Caco-2 (cell line): ENCODE measurements at regions not wholly inside any gene's neighbourhood (a gene's known extent, or its start where the extent isn't known, plus 50 kb on each side); places are given as distances from the start of the nearest gene placed in this dataset.

Experiments used
- BruUV-seq: library from RNA; stranded (reverse); fragments of 400-500 nt; replicated peaks from 2 replicates; lab custom pipeline; 2021; lab: Mats Ljungman, UMichigan
- CTCF ChIA-PET: fragments of 300-600 bp; sonication (Branson Sonifier 250); formaldehyde crosslinking; loops from one replicate; lab custom pipeline; 2022; ENCODE audit warnings: antibody characterized with exemption; lab: Charles Lee
- POLR2A ChIA-PET: fragments of 300-600 bp; sonication (Branson Sonifier 250); formaldehyde crosslinking; loops from one replicate; lab custom pipeline; 2022; ENCODE audit warnings: antibody characterized with exemption; lab: Charles Lee
- DNase-seq, 2 experiments: peaks; one replicate each; pipeline versions ENCODE4 v3.0.0 to v3.0.0-alpha.2; 2020 to 2022
- H3K27me3 ChIP-seq: replicated peaks from 2 replicates; pipeline ENCODE4 v1.6.0; 2011; ENCODE audit warnings: low read length; ENCODE audit not compliant: control insufficient read depth, insufficient read depth
- H3K36me3 ChIP-seq: 2 replicates; pipeline ENCODE4 v1.5.1; 2011; ENCODE audit warnings: low read length; ENCODE audit not compliant: control insufficient read depth, insufficient read depth
- H3K4me1 ChIP-seq: fragments of 250-450 bp; sonication (Bioruptor Pico); 2 replicates; pipeline ENCODE4 v1.5.1; 2020; ENCODE audit warnings: mild to moderate bottlenecking
- H3K4me3 ChIP-seq: 2 replicates; pipeline ENCODE4 v1.5.1; 2011; ENCODE audit warnings: low read depth, mild to moderate bottlenecking, control low read depth, low read length
- H3K9me3 ChIP-seq: fragments of 250-450 bp; sonication (Bioruptor Pico); 2 replicates; pipeline ENCODE4 v1.5.1; 2020; ENCODE audit warnings: mild to moderate bottlenecking, moderate library complexity
- H3K27ac Mint-ChIP-seq: one replicate; pipeline ENCODE4 v1.8.0; 2022; ENCODE audit warnings: mixed read lengths; ENCODE audit not compliant: unreplicated experiment
- H3K27me3 Mint-ChIP-seq: one replicate; pipeline ENCODE4 v1.8.0; 2022; ENCODE audit warnings: mixed read lengths; ENCODE audit not compliant: insufficient read depth, unreplicated experiment
- H3K36me3 Mint-ChIP-seq: one replicate; pipeline ENCODE4 v1.8.0; 2022; ENCODE audit warnings: mild to moderate bottlenecking, mixed read lengths; ENCODE audit not compliant: insufficient read depth, unreplicated experiment
- H3K4me1 Mint-ChIP-seq: one replicate; pipeline ENCODE4 v1.8.0; 2022; ENCODE audit warnings: low read depth, mixed read lengths; ENCODE audit not compliant: unreplicated experiment
- H3K4me3 Mint-ChIP-seq: one replicate; pipeline ENCODE4 v1.8.0; 2022; ENCODE audit warnings: mild to moderate bottlenecking, moderate library complexity, mixed read lengths; ENCODE audit not compliant: unreplicated experiment
- H3K9me3 Mint-ChIP-seq: one replicate; pipeline ENCODE4 v1.8.0; 2022; ENCODE audit warnings: mixed read lengths; ENCODE audit not compliant: unreplicated experiment
- CTCF ChIP-seq, 2 experiments: fragments of 200-600 bp in 1 of 2; IDR thresholded peaks; 1 replicate in 1 of 2; 2 replicates in 1 of 2; pipeline versions ENCODE4 v1.5.1 to v1.8.0; 2011 to 2022; ENCODE audit warnings: antibody characterized with exemption in 1 of 2, control low read depth in 1 of 2, inconsistent platforms in 1 of 2, low read depth in 1 of 2, low read length in 1 of 2, mild to moderate bottlenecking in 1 of 2, moderate library complexity in 1 of 2; ENCODE audit not compliant: insufficient read depth in 1 of 2, severe bottlenecking in 1 of 2, unreplicated experiment in 1 of 2
- intact Hi-C: fragments of 100-400 bp; cut with micrococcal nuclease; formaldehyde crosslinking; loops from one replicate; pipeline ENCODE4 v1.10.0; 2022; ENCODE audit not compliant: unreplicated experiment

GRCh38 chr9:129435988-129436717 lies 184.7 kb downstream of the C9orf50 start:
- Mint-ChIP-seq H3K4me1 (peaks cover 11% of the 10 kb centered on the region), H3K9me3 (no peaks in the 10 kb centered on the region), H3K36me3 (peaks cover 5% of the 10 kb centered on the region), H3K4me3 (peak overlapping the region; percentile 72), H3K27me3 (no peaks in the 10 kb centered on the region), H3K27ac (peak overlapping the region; percentile 7)
- POLR2A ChIA-PET = no interaction called here
- TF ChIP-seq CTCF (IDR thresholded peaks at IDR 0.05; ENCODE audit: insufficient read depth in 1 of 2, low read depth in 1 of 2, low read length in 1 of 2, severe bottlenecking in 1 of 2, unreplicated experiment in 1 of 2) = peak in 1 of 2 experiments; percentile 2
- CTCF ChIA-PET = interaction anchor here (0.6 to 1.1 kb wide), 2 partner anchors 24 to 28 kb away, joined by 5 read pairs; no protein-coding TSS in a partner anchor
- H3K9me3 ChIP-seq = no peaks in the 10 kb centered on the region
- DNase-seq = no peak
- no TSS peak for BruUV-seq
- H3K27me3 ChIP-seq = no peaks in the 10 kb centered on the region
- peaks cover 7% of the 10 kb centered on the region; the same call in 1 of the 2 replicates for H3K4me1 ChIP-seq
- H3K36me3 ChIP-seq = no peaks in the 10 kb centered on the region
- no peak overlapping the region for H3K4me3 ChIP-seq
- intact Hi-C loops = loop anchor here (2.0 kb wide), 1 partner anchor 21 kb away; no protein-coding TSS in a partner anchor

GRCh38 chr9:129435291-129435690 lies 185.6 kb downstream of the C9orf50 start:
- no peak for DNase-seq
- Histone ChIP-seq H3K4me1 (peaks cover 7% of the 10 kb centered on the region; the same call in 1 of the 2 replicates), H3K9me3 (no peaks in the 10 kb centered on the region), H3K36me3 (no peaks in the 10 kb centered on the region), H3K27me3 (no peaks in the 10 kb centered on the region), H3K4me3 (no peak overlapping the region)
- H3K4me1 Mint-ChIP-seq = peaks cover 11% of the 10 kb centered on the region
- no peaks in the 10 kb centered on the region for H3K9me3 Mint-ChIP-seq
- H3K27ac Mint-ChIP-seq = no peak overlapping the region
- no TSS peak for BruUV-seq
- no peak for TF ChIP-seq CTCF (IDR thresholded peaks at IDR 0.05; ENCODE audit: insufficient read depth in 1 of 2, low read depth in 1 of 2, low read length in 1 of 2, severe bottlenecking in 1 of 2, unreplicated experiment in 1 of 2)
- CTCF ChIA-PET = no interaction called here
- H3K36me3 Mint-ChIP-seq = peaks cover 5% of the 10 kb centered on the region
- no peaks in the 10 kb centered on the region for H3K27me3 Mint-ChIP-seq
- POLR2A ChIA-PET = no interaction called here
- H3K4me3 Mint-ChIP-seq = no peak overlapping the region
- intact Hi-C loops = no loop called here

- Histone ChIP-seq H3K9me3 (no peaks in the 10 kb centered on the region), H3K27me3 (no peaks in the 10 kb centered on the region), H3K4me1 (peaks cover 7% of the 10 kb centered on the region; the same call in 1 of the 2 replicates), H3K4me3 (no peak overlapping the region), H3K36me3 (no peaks in the 10 kb centered on the region)
- Mint-ChIP-seq H3K27ac (no peak overlapping the region), H3K36me3 (peaks cover 5% of the 10 kb centered on the region), H3K27me3 (no peaks in the 10 kb centered on the region), H3K4me1 (peaks cover 11% of the 10 kb centered on the region), H3K9me3 (no peaks in the 10 kb centered on the region), H3K4me3 (no peak overlapping the region)
- CTCF ChIA-PET = interaction anchor here (0.6 kb wide), 1 partner anchor 288 kb away, joined by 4 read pairs; no protein-coding TSS in a partner anchor
- DNase-seq = no peak
- no peak for TF ChIP-seq CTCF (IDR thresholded peaks at IDR 0.05; ENCODE audit: insufficient read depth in 1 of 2, low read depth in 1 of 2, low read length in 1 of 2, severe bottlenecking in 1 of 2, unreplicated experiment in 1 of 2)
- POLR2A ChIA-PET = no interaction called here
- no TSS peak for BruUV-seq
- intact Hi-C loops = no loop called here
Measured at GRCh38 chr9:129434187-129434586, 186.7 kb downstream of the C9orf50 start.
